ENCODE measurements at regions not wholly inside any gene's neighbourhood (a gene's known extent, or its start where the extent isn't known, plus 50 kb on each side); places are given as distances from the start of the nearest gene placed in this dataset.

DNA sequence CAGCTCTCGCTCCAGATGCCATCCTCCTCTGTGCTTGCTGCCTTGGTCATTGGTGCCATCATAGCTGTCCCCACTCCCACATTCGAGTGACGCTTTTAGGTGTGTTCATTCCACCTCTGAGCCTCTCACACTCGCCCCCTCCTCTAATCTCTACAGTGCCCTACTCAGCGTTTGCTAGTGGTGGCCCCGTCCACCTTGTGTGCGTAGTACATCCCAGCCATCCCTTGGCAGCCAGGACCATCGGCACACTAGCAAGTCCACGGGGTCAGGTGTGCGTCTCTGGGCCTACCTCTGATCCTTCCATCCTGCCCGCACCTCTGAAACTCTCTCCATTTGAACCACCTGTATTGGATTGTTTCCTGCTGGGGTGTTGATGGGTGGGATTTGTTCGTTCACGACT is 54.2 kb upstream of the RGMA start:
- peaks cover 0 to 1% (median 0%) of the 10 kb centered on the region in 11 donors for H3K9me3 Mint-ChIP-seq
- peaks cover 0 to 12% (median 6%) of the 10 kb centered on the region in 5 donors for H3K27me3 Mint-ChIP-seq
- Histone ChIP-seq H3K27me3 (ENCODE audit: control insufficient read depth in 2 of 2, insufficient read depth in 2 of 2, low read length in 2 of 2) (no peaks in the 10 kb centered on the region), H3K27ac (ENCODE audit: low read depth, low read length) (no peak overlapping the region), H3K4me1 (ENCODE audit: control insufficient read depth in 2 of 2, insufficient read depth in 2 of 2, low read length in 2 of 2) (peaks cover 5 to 19% of the 10 kb centered on the region in 2 donors), H3K4me3 (ENCODE audit: low read length) (no peak overlapping the region), H3K36me3 (ENCODE audit: control insufficient read depth in 2 of 3, insufficient read depth in 3 of 3, low read length in 3 of 3) (no peaks in the 10 kb centered on the region), H3K9me3 (ENCODE audit: control insufficient read depth in 2 of 3, low read length in 3 of 3) (no peaks in the 10 kb centered on the region)
- H3K27ac Mint-ChIP-seq = peak overlapping the region in 1 of 9 donors; percentile 17
- no peak overlapping the region for H3K4me3 Mint-ChIP-seq
- no peaks in the 10 kb centered on the region for H3K36me3 Mint-ChIP-seq
- intact Hi-C loops (cut with micrococcal nuclease) = no loop called here
- POLR2A ChIA-PET = no interaction called here
- CTCF ChIA-PET = no interaction called here
- ATAC-seq (no peak), DNase-seq (no peak)
- peaks cover 0 to 21% (median 14%) of the 10 kb centered on the region in 7 donors for H3K4me1 Mint-ChIP-seq

- H3K4me3 Mint-ChIP-seq = peak overlapping the region in 8 of 10 donors; percentile 11 to 66 (median 38)
- peaks cover 0 to 9% (median 6%) of the 10 kb centered on the region in 5 donors for H3K27me3 Mint-ChIP-seq
- CTCF ChIA-PET = no interaction called here
These were observed 52.4 kb upstream of the RGMA start for GRCh38 chr15:93141371-93141794.

DNA sequence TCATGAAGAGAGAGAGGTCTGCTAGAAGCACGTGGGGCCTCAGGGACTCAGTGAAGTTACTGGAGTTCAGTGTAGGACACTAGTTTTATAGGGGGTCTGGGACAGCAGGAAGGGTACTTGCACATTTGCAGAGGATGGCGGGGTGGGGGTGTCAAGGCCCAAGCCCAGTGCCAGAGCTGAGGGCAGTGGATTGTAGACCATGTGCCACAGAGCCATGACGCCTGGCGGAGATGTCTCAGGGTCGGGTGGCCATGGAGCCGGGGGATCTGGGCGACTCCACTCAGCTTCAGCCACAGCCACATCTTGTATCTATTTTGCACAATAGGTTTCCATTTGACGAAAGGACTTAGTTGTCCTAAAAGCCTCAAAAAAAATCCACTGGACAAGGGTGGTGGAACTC is 50.4 kb upstream of the RGMA start:
- no peak overlapping the region for H3K27ac Mint-ChIP-seq
- Histone ChIP-seq H3K27ac (ENCODE audit: low read depth, low read length) (no peak overlapping the region), H3K4me1 (ENCODE audit: control insufficient read depth in 2 of 2, insufficient read depth in 2 of 2, low read length in 2 of 2) (peaks cover 5 to 19% of the 10 kb centered on the region in 2 donors), H3K27me3 (ENCODE audit: control insufficient read depth in 2 of 2, insufficient read depth in 2 of 2, low read length in 2 of 2) (no peaks in the 10 kb centered on the region), H3K36me3 (ENCODE audit: control insufficient read depth in 2 of 3, insufficient read depth in 3 of 3, low read length in 3 of 3) (no peaks in the 10 kb centered on the region), H3K9me3 (ENCODE audit: control insufficient read depth in 2 of 3, low read length in 3 of 3) (no peaks in the 10 kb centered on the region), H3K4me3 (ENCODE audit: low read length) (no peak overlapping the region)
- H3K4me1 Mint-ChIP-seq = peaks cover 0 to 21% (median 14%) of the 10 kb centered on the region in 7 donors
- no peak overlapping the region for H3K4me3 Mint-ChIP-seq
- DNase-seq = no peak
- intact Hi-C loops (cut with micrococcal nuclease) = no loop called here
- H3K27me3 Mint-ChIP-seq = peaks cover 0 to 6% (median 4%) of the 10 kb centered on the region in 5 donors
- no peaks in the 10 kb centered on the region for H3K9me3 Mint-ChIP-seq
- ChIA-PET POLR2A (no interaction called here), CTCF (no interaction called here)
- H3K36me3 Mint-ChIP-seq = no peaks in the 10 kb centered on the region
- no peak for ATAC-seq

More at GRCh38 chr15:93141371-93141794, 52.4 kb upstream of the RGMA start:
- Histone ChIP-seq H3K27me3 (ENCODE audit: control insufficient read depth in 2 of 2, insufficient read depth in 2 of 2, low read length in 2 of 2) (no peaks in the 10 kb centered on the region), H3K27ac (ENCODE audit: low read depth, low read length) (no peak overlapping the region), H3K9me3 (ENCODE audit: control insufficient read depth in 2 of 3, low read length in 3 of 3) (no peaks in the 10 kb centered on the region), H3K36me3 (ENCODE audit: control insufficient read depth in 2 of 3, insufficient read depth in 3 of 3, low read length in 3 of 3) (no peaks in the 10 kb centered on the region), H3K4me3 (ENCODE audit: low read length) (peak overlapping the region; percentile 38), H3K4me1 (ENCODE audit: control insufficient read depth in 2 of 2, insufficient read depth in 2 of 2, low read length in 2 of 2) (peaks cover 5 to 19% of the 10 kb centered on the region in 2 donors)
- H3K36me3 Mint-ChIP-seq = no peaks in the 10 kb centered on the region
- peak overlapping the region in 6 of 9 donors; percentile 30 to 77 (median 52) for H3K27ac Mint-ChIP-seq
- H3K9me3 Mint-ChIP-seq = no peaks in the 10 kb centered on the region
- POLR2A ChIA-PET = interaction anchor here (0.7 kb wide), 1 partner anchor 76 kb away, joined by 4 read pairs; no protein-coding TSS in a partner anchor
- intact Hi-C loops (cut with micrococcal nuclease) = no loop called here
- peaks cover 0 to 21% (median 14%) of the 10 kb centered on the region in 7 donors for H3K4me1 Mint-ChIP-seq
- DNase-seq (peak in 5 of 9 donors; percentile 2 to 27 (median 6)), ATAC-seq (peak; percentile 81)

DNA sequence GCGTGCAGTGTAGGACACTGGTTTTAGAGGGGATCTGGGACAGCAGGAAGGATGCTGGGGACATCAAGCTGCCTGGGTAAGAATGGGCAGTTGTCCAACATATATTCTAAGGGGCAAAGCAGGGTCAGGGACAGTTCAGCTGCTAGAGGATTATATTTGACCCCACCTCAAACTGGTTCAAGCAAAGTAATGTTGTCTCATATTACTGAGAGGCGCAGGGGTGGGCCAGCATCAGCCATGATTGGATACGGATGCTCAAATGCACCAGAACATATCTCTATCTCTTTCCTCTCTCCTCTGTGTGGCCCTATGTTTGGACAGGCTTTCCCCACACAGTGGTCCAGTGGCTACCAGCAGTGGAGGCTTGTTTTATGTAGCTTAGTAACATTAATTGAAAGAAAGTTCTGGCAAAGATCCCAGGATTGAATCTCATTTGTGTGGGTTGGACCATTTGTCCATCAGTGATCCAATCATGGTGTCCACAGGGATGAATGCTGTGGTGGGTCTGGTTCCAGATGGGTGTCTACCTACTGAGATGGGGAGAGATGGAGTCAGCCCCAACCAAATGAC is 49.8 kb upstream of the RGMA start:
- H3K4me3 Mint-ChIP-seq = no peak overlapping the region
- H3K9me3 Mint-ChIP-seq = no peaks in the 10 kb centered on the region
- Histone ChIP-seq H3K4me3 (ENCODE audit: low read length) (no peak overlapping the region), H3K36me3 (ENCODE audit: control insufficient read depth in 2 of 3, insufficient read depth in 3 of 3, low read length in 3 of 3) (no peaks in the 10 kb centered on the region), H3K27me3 (ENCODE audit: control insufficient read depth in 2 of 2, insufficient read depth in 2 of 2, low read length in 2 of 2) (peaks cover 0 to under 1% of the 10 kb centered on the region in 2 donors), H3K4me1 (ENCODE audit: control insufficient read depth in 2 of 2, insufficient read depth in 2 of 2, low read length in 2 of 2) (peaks cover 5 to 19% of the 10 kb centered on the region in 2 donors), H3K27ac (ENCODE audit: low read depth, low read length) (no peak overlapping the region), H3K9me3 (ENCODE audit: control insufficient read depth in 2 of 3, low read length in 3 of 3) (no peaks in the 10 kb centered on the region)
- peaks cover 0 to 6% (median 4%) of the 10 kb centered on the region in 5 donors for H3K27me3 Mint-ChIP-seq
- H3K4me1 Mint-ChIP-seq = peaks cover 0 to 21% (median 14%) of the 10 kb centered on the region in 7 donors
- intact Hi-C loops (cut with micrococcal nuclease) = no loop called here
- H3K36me3 Mint-ChIP-seq = no peaks in the 10 kb centered on the region
- ATAC-seq (no peak), DNase-seq (no peak)
- peak overlapping the region in 1 of 9 donors; percentile 6 for H3K27ac Mint-ChIP-seq
- ChIA-PET CTCF (no interaction called here), POLR2A (no interaction called here)

Measured in naive thymus-derived CD4-positive, alpha-beta T cell (primary cell).